Activated naive CD4-positive, alpha-beta T cell treated with anti-CD3 and anti-CD28 coated beads, Interleukin-2, amount 50 U/mL, for 24 hours (primary cell): ENCODE measurements at regions not wholly inside any gene's neighbourhood (a gene's known extent, or its start where the extent isn't known, plus 50 kb on each side); places are given as distances from the start of the nearest gene placed in this dataset.
"Not testable (repeated sequence)": the region's sequence is repeated elsewhere in the genome, so short reads cannot be mapped to it uniquely, and the experiment has no call there.

Experiments
- H3K27ac Mint-ChIP-seq: one replicate; pipeline ENCODE4 v1.8.0; 2021; ENCODE audit warnings: mild to moderate bottlenecking, mixed read lengths
- H3K27me3 Mint-ChIP-seq: one replicate; pipeline ENCODE4 v1.8.0; 2021; ENCODE audit warnings: mixed read lengths
- H3K36me3 Mint-ChIP-seq: one replicate; pipeline ENCODE4 v1.8.0; 2021; ENCODE audit warnings: mixed read lengths
- H3K4me1 Mint-ChIP-seq: one replicate; pipeline ENCODE4 v1.8.0; 2021; ENCODE audit warnings: mixed read lengths
- H3K4me3 Mint-ChIP-seq: one replicate; pipeline ENCODE4 v1.8.0; 2021; ENCODE audit warnings: mild to moderate bottlenecking, mixed read lengths
- H3K9me3 Mint-ChIP-seq: one replicate; pipeline ENCODE4 v1.8.0; 2021; ENCODE audit warnings: mixed read lengths

- H3K27me3 Mint-ChIP-seq, result peaks cover 1% of the 10 kb centered on the region
Measured at GRCh38 chr1:213419401-213420030, 368.5 kb downstream of the RPS6KC1 start.

GRCh38 chr1:213421178-213421577 lies 370.1 kb downstream of the RPS6KC1 start:
- H3K4me3 Mint-ChIP-seq, H3K4me1 Mint-ChIP-seq, H3K9me3 Mint-ChIP-seq, H3K27ac Mint-ChIP-seq, H3K36me3 Mint-ChIP-seq, H3K27me3 Mint-ChIP-seq: not testable (repeated sequence)

More at GRCh38 chr1:213419401-213420030, 368.5 kb downstream of the RPS6KC1 start:
- Mint-ChIP-seq H3K36me3 (no peaks in the 10 kb centered on the region), H3K4me3 (no peak overlapping the region), H3K4me1 (no peaks in the 10 kb centered on the region), H3K27ac (no peak overlapping the region), H3K9me3 (no peaks in the 10 kb centered on the region)

- H3K9me3 Mint-ChIP-seq, result no peaks in the 10 kb centered on the region
- no peaks in the 10 kb centered on the region for H3K4me1 Mint-ChIP-seq
- peaks cover 1% of the 10 kb centered on the region for H3K27me3 Mint-ChIP-seq
- H3K36me3 Mint-ChIP-seq, result no peaks in the 10 kb centered on the region
- no peak overlapping the region for H3K4me3 Mint-ChIP-seq
- no peak overlapping the region for H3K27ac Mint-ChIP-seq
Measured at GRCh38 chr1:213423041-213423440, 372.0 kb downstream of the RPS6KC1 start.

GRCh38 chr1:213423605-213424004 lies 372.6 kb downstream of the RPS6KC1 start:
- no peaks in the 10 kb centered on the region for H3K36me3 Mint-ChIP-seq
- peaks cover 1% of the 10 kb centered on the region for H3K27me3 Mint-ChIP-seq
- no peak overlapping the region for H3K4me3 Mint-ChIP-seq
- H3K9me3 Mint-ChIP-seq, result no peaks in the 10 kb centered on the region
- H3K27ac Mint-ChIP-seq, result no peak overlapping the region
- H3K4me1 Mint-ChIP-seq, result no peaks in the 10 kb centered on the region

GRCh38 chr1:213425376-213426030 lies 374.5 kb downstream of the RPS6KC1 start:
- H3K27me3 Mint-ChIP-seq, result no peaks in the 10 kb centered on the region
- no peaks in the 10 kb centered on the region for H3K9me3 Mint-ChIP-seq
- H3K36me3 Mint-ChIP-seq, result no peaks in the 10 kb centered on the region
- no peak overlapping the region for H3K4me3 Mint-ChIP-seq
- no peaks in the 10 kb centered on the region for H3K4me1 Mint-ChIP-seq
- H3K27ac Mint-ChIP-seq, result no peak overlapping the region

GRCh38 chr1:213429642-213430041 lies 378.6 kb downstream of the RPS6KC1 start:
- H3K27me3 Mint-ChIP-seq, result peaks cover under 1% of the 10 kb centered on the region
- H3K36me3 Mint-ChIP-seq, result no peaks in the 10 kb centered on the region
- H3K4me3 Mint-ChIP-seq, result no peak overlapping the region
- no peaks in the 10 kb centered on the region for H3K9me3 Mint-ChIP-seq
- no peaks in the 10 kb centered on the region for H3K4me1 Mint-ChIP-seq
- no peak overlapping the region for H3K27ac Mint-ChIP-seq

- H3K4me1 Mint-ChIP-seq, result no peaks in the 10 kb centered on the region
- no peak overlapping the region for H3K27ac Mint-ChIP-seq
- H3K4me3 Mint-ChIP-seq, result no peak overlapping the region
- H3K9me3 Mint-ChIP-seq, result no peaks in the 10 kb centered on the region
- H3K36me3 Mint-ChIP-seq, result no peaks in the 10 kb centered on the region
- peaks cover 5% of the 10 kb centered on the region for H3K27me3 Mint-ChIP-seq
Measured at GRCh38 chr1:213435715-213436114, 384.7 kb downstream of the RPS6KC1 start.

- H3K36me3 Mint-ChIP-seq, result no peaks in the 10 kb centered on the region
- no peaks in the 10 kb centered on the region for H3K4me1 Mint-ChIP-seq
- H3K27me3 Mint-ChIP-seq, result peaks cover 5% of the 10 kb centered on the region
- no peaks in the 10 kb centered on the region for H3K9me3 Mint-ChIP-seq
- no peak overlapping the region for H3K27ac Mint-ChIP-seq
- H3K4me3 Mint-ChIP-seq, result no peak overlapping the region
Measured at GRCh38 chr1:213438339-213438738, 387.3 kb downstream of the RPS6KC1 start.

- no peaks in the 10 kb centered on the region for H3K36me3 Mint-ChIP-seq
- H3K9me3 Mint-ChIP-seq, result no peaks in the 10 kb centered on the region
- H3K4me1 Mint-ChIP-seq, result no peaks in the 10 kb centered on the region
- no peak overlapping the region for H3K4me3 Mint-ChIP-seq
- H3K27ac Mint-ChIP-seq, result no peak overlapping the region
- H3K27me3 Mint-ChIP-seq, result peaks cover 4% of the 10 kb centered on the region
Measured at GRCh38 chr1:213439703-213440102, 388.7 kb downstream of the RPS6KC1 start.

- Mint-ChIP-seq H3K9me3 (no peaks in the 10 kb centered on the region), H3K4me1 (no peaks in the 10 kb centered on the region), H3K4me3 (no peak overlapping the region), H3K36me3 (no peaks in the 10 kb centered on the region), H3K27me3 (peaks cover 4% of the 10 kb centered on the region), H3K27ac (no peak overlapping the region)
Measured at GRCh38 chr1:213440766-213441165, 389.7 kb downstream of the RPS6KC1 start.

GRCh38 chr1:213443415-213443814 lies 392.4 kb downstream of the RPS6KC1 start:
- Mint-ChIP-seq H3K27me3 (peaks cover 2% of the 10 kb centered on the region), H3K27ac (no peak overlapping the region), H3K36me3 (no peaks in the 10 kb centered on the region), H3K4me1 (no peaks in the 10 kb centered on the region), H3K9me3 (no peaks in the 10 kb centered on the region), H3K4me3 (no peak overlapping the region)

GRCh38 chr1:213444224-213444623 lies 393.2 kb downstream of the RPS6KC1 start:
- no peak overlapping the region for H3K4me3 Mint-ChIP-seq
- no peaks in the 10 kb centered on the region for H3K36me3 Mint-ChIP-seq
- no peaks in the 10 kb centered on the region for H3K9me3 Mint-ChIP-seq
- H3K27me3 Mint-ChIP-seq, result peaks cover 2% of the 10 kb centered on the region
- no peaks in the 10 kb centered on the region for H3K4me1 Mint-ChIP-seq
- no peak overlapping the region for H3K27ac Mint-ChIP-seq

- Mint-ChIP-seq H3K27ac (no peak overlapping the region), H3K4me3 (no peak overlapping the region), H3K36me3 (no peaks in the 10 kb centered on the region), H3K27me3 (no peaks in the 10 kb centered on the region), H3K9me3 (no peaks in the 10 kb centered on the region), H3K4me1 (no peaks in the 10 kb centered on the region)
Measured at GRCh38 chr1:213446496-213446895, 395.5 kb downstream of the RPS6KC1 start.

- Mint-ChIP-seq H3K36me3 (no peaks in the 10 kb centered on the region), H3K27ac (no peak overlapping the region), H3K9me3 (no peaks in the 10 kb centered on the region), H3K27me3 (no peaks in the 10 kb centered on the region), H3K4me1 (no peaks in the 10 kb centered on the region), H3K4me3 (no peak overlapping the region)
Measured at GRCh38 chr1:213448360-213448759, 397.3 kb downstream of the RPS6KC1 start.

GRCh38 chr1:213448776-213449175 lies 397.7 kb downstream of the RPS6KC1 start:
- Mint-ChIP-seq H3K9me3 (no peaks in the 10 kb centered on the region), H3K27me3 (no peaks in the 10 kb centered on the region), H3K27ac (no peak overlapping the region), H3K4me3 (no peak overlapping the region), H3K4me1 (no peaks in the 10 kb centered on the region), H3K36me3 (no peaks in the 10 kb centered on the region)

- Mint-ChIP-seq H3K4me3 (no peak overlapping the region), H3K9me3 (no peaks in the 10 kb centered on the region), H3K27me3 (no peaks in the 10 kb centered on the region), H3K36me3 (no peaks in the 10 kb centered on the region), H3K4me1 (no peaks in the 10 kb centered on the region), H3K27ac (no peak overlapping the region)
Measured at GRCh38 chr1:213452501-213452900, 401.5 kb downstream of the RPS6KC1 start.

GRCh38 chr1:213457186-213457585 lies 406.1 kb downstream of the RPS6KC1 start:
- H3K9me3 Mint-ChIP-seq, result peaks cover 10% of the 10 kb centered on the region
- no peak overlapping the region for H3K4me3 Mint-ChIP-seq
- no peaks in the 10 kb centered on the region for H3K36me3 Mint-ChIP-seq
- no peak overlapping the region for H3K27ac Mint-ChIP-seq
- H3K4me1 Mint-ChIP-seq, result no peaks in the 10 kb centered on the region
- peaks cover 6% of the 10 kb centered on the region for H3K27me3 Mint-ChIP-seq
